Lower leg skin (tissue), 4 donors: ENCODE measurements at regions not wholly inside any gene's neighbourhood (a gene's known extent, or its start where the extent isn't known, plus 50 kb on each side); places are given as distances from the start of the nearest gene placed in this dataset.

Experiments used
- DNase-seq, 2 donors: peaks; one replicate each; pipeline ENCODE4 v3.0.0-alpha.2; 2019; ENCODE audit warnings: low spot score in 2 of 2
- H3K4me3 ChIP-seq: fragments of 200-600 bp; sonication (generic); 2 replicates; pipeline ENCODE4 v1.5.1; 2017; ENCODE audit warnings: mild to moderate bottlenecking, low read depth; ENCODE audit not compliant: poor library complexity, severe bottlenecking
- CTCF ChIP-seq, 3 donors: fragments of 450-650 bp; IDR thresholded peaks; one replicate each; pipeline ENCODE4 v1.5.1; 2016; ENCODE audit warnings: antibody characterized with exemption in 3 of 3, mild to moderate bottlenecking in 3 of 3, moderate library complexity in 2 of 3
- POLR2A ChIP-seq, 2 donors: fragments of 450-650 bp; IDR thresholded peaks; one replicate each; pipeline ENCODE4 v1.6.1; 2016 to 2017; ENCODE audit warnings: antibody characterized with exemption in 2 of 2, mild to moderate bottlenecking in 1 of 2, moderate library complexity in 1 of 2
- WGBS, 2 donors: methylation state at CpG; one replicate each; pipeline ENCODE4 v1.1.5; 2018; 5-methylcytosine and 5-hydroxymethylcytosine counted together
- intact Hi-C: fragments of 100-400 bp; cut with DNase I; formaldehyde crosslinking; loops from one replicate; pipeline ENCODE4 v1.15.0; 2023; ENCODE audit warnings: low total_unique reads

- no peak overlapping the region for H3K4me3 ChIP-seq
- intact Hi-C loops: no loop called here
- no peak for DNase-seq
- TF ChIP-seq CTCF (IDR thresholded peaks at IDR 0.05): no peak
- no peak for TF ChIP-seq POLR2A (IDR thresholded peaks at IDR 0.05)
- 80 to 83% methylated on average over 6 of the region's 6 CpGs for WGBS, 2 donors
These were observed 203.9 kb upstream of the CST7 start for GRCh38 chr20:24745206-24745605.

- no peak for TF ChIP-seq POLR2A (IDR thresholded peaks at IDR 0.05)
- no peak for TF ChIP-seq CTCF (IDR thresholded peaks at IDR 0.05)
- WGBS, 2 donors: 50 to 62% methylated on average over 12 to 14 of the region's 14 CpGs
- intact Hi-C loops: no loop called here
- H3K4me3 ChIP-seq: no peak overlapping the region
- DNase-seq: peak in 1 of 2 donors; percentile 62
These were observed 203.3 kb upstream of the CST7 start for GRCh38 chr20:24745617-24746350.

- WGBS, 2 donors: 45 to 58% methylated on average over 12 of the region's 12 CpGs
- no peak overlapping the region for H3K4me3 ChIP-seq
- TF ChIP-seq CTCF (IDR thresholded peaks at IDR 0.05): no peak
- TF ChIP-seq POLR2A (IDR thresholded peaks at IDR 0.05): no peak
- DNase-seq: peak; percentile 26 to 83
- intact Hi-C loops: no loop called here
These were observed 202.8 kb upstream of the CST7 start for GRCh38 chr20:24746351-24746685.

- intact Hi-C loops: no loop called here
- peak in 1 of 2 donors; percentile 59 for DNase-seq
- no peak overlapping the region for H3K4me3 ChIP-seq
- TF ChIP-seq POLR2A (IDR thresholded peaks at IDR 0.05): no peak
- no peak for TF ChIP-seq CTCF (IDR thresholded peaks at IDR 0.05)
- WGBS, 2 donors: 89 to 90% methylated on average over 10 of the region's 10 CpGs
These were observed 201.9 kb upstream of the CST7 start for GRCh38 chr20:24747010-24747712.

GRCh38 chr20:24747881-24748595, 201.0 kb upstream of the CST7 start:
- 84 to 88% methylated on average over 5 of the region's 5 CpGs for WGBS, 2 donors
- no peak overlapping the region for H3K4me3 ChIP-seq
- intact Hi-C loops: no loop called here
- TF ChIP-seq CTCF (IDR thresholded peaks at IDR 0.05) (no peak), POLR2A (IDR thresholded peaks at IDR 0.05) (no peak)
- peak in 1 of 2 donors; percentile 36 for DNase-seq
